Esophagus muscularis mucosa (tissue), 4 donors: ENCODE measurements at regions not wholly inside any gene's neighbourhood (a gene's known extent, or its start where the extent isn't known, plus 50 kb on each side); places are given as distances from the start of the nearest gene placed in this dataset.
A peak's percentile ranks its signal among the peaks of the same experiment; 100 is the strongest.

Source experiments
- DNase-seq: peaks from one replicate; pipeline ENCODE4 v3.0.0-alpha.2; 2017; ENCODE audit errors: extremely low spot score
- H3K27ac ChIP-seq, 4 donors: fragments of 200-600 bp; sonication (generic); replicated peaks in 1 of 4; 1 replicate in 3 of 4; 2 replicates in 1 of 4; pipeline ENCODE4 v1.5.1; 2016 to 2019; ENCODE audit warnings: mild to moderate bottlenecking in 1 of 4
- H3K27me3 ChIP-seq, 4 donors: fragments of 200-600 bp; sonication (generic); one replicate each; pipeline versions ENCODE4 v1.5.1 to v1.6.0; 2016 to 2019
- H3K36me3 ChIP-seq, 4 donors: fragments of 200-600 bp; sonication (generic); one replicate each; pipeline ENCODE4 v1.5.1; 2016 to 2019
- H3K4me1 ChIP-seq, 4 donors: fragments of 200-600 bp; sonication (generic); one replicate each; pipeline ENCODE4 v1.5.1; 2016 to 2019
- H3K4me3 ChIP-seq, 4 donors: fragments of 200-600 bp; sonication (generic); 1 replicate in 2 of 4; 2 replicates in 2 of 4; pipeline ENCODE4 v1.5.1; 2016 to 2019; ENCODE audit warnings: mild to moderate bottlenecking in 4 of 4, moderate library complexity in 1 of 4
- H3K9me3 ChIP-seq, 4 donors: fragments of 200-600 bp; sonication (generic); 1 replicate in 3 of 4; 2 replicates in 1 of 4; pipeline ENCODE4 v1.5.1; 2016 to 2019
- EP300 ChIP-seq: sonication (generic); formaldehyde crosslinking; IDR thresholded peaks from one replicate; pipeline ENCODE4 v1.6.1; 2017; ENCODE audit warnings: antibody characterized with exemption
- POLR2A ChIP-seq: fragments of 450-650 bp; IDR thresholded peaks from one replicate; pipeline ENCODE4 v1.6.1; 2017; ENCODE audit warnings: antibody characterized with exemption, moderate library complexity, mild to moderate bottlenecking, low read depth
- POLR2AphosphoS5 ChIP-seq, 2 donors: sonication (generic); formaldehyde crosslinking; IDR thresholded peaks; one replicate each; pipeline ENCODE4 v1.6.1; 2017; ENCODE audit warnings: antibody characterized with exemption in 2 of 2
- WGBS: methylation state at CpG from one replicate; pipeline ENCODE4 v1.1.5; 2018; 5-methylcytosine and 5-hydroxymethylcytosine counted together
- intact Hi-C: fragments of 100-400 bp; cut with DNase I; formaldehyde crosslinking; loops from one replicate; pipeline ENCODE4 v1.15.1; 2023
- TF ChIP-seq, protein P1 (sequence below), 3 experiments: fragments of 200-600 bp in 2 of 3; fragments of 450-650 bp in 1 of 3; sonication (generic) in 2 of 3; IDR thresholded peaks; one replicate each; pipeline ENCODE4 v1.5.1; 2017 to 2019; ENCODE audit warnings: antibody characterized with exemption in 3 of 3, mild to moderate bottlenecking in 2 of 3, moderate library complexity in 1 of 3

DNA sequence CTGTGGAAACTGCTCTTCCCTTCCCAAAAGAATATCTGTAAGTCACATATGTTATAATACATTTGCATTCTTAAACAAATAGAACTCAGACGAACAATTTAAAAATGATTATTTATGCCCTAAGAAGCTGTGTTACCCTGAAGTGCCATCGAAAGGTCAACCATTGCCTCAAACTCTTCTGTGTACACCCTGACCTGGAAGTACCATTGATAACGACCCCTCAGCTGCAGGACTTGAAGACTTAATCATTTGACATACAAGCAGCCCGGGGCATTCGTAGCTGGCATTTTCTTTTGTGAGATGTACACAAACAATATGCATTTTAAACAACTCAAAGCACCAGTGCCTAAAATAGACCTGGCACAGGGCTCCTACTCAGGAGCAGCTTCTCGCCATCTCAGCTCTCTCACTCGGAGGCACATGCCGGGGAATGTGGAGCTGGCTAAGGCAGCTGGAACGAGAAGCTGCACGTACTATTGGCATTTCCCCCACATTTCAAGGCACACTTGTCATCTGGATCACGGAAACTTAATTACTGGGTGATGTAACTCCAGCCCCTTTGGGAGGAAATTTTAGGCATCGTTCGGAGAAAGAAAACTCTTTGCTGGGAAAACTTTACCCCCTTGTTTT, 170.0 kb upstream of the GALNT5 start:
- DNase-seq = no peak
- TF ChIP-seq, protein P1, sequence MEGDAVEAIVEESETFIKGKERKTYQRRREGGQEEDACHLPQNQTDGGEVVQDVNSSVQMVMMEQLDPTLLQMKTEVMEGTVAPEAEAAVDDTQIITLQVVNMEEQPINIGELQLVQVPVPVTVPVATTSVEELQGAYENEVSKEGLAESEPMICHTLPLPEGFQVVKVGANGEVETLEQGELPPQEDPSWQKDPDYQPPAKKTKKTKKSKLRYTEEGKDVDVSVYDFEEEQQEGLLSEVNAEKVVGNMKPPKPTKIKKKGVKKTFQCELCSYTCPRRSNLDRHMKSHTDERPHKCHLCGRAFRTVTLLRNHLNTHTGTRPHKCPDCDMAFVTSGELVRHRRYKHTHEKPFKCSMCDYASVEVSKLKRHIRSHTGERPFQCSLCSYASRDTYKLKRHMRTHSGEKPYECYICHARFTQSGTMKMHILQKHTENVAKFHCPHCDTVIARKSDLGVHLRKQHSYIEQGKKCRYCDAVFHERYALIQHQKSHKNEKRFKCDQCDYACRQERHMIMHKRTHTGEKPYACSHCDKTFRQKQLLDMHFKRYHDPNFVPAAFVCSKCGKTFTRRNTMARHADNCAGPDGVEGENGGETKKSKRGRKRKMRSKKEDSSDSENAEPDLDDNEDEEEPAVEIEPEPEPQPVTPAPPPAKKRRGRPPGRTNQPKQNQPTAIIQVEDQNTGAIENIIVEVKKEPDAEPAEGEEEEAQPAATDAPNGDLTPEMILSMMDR (IDR thresholded peaks at IDR 0.05) = no peak
- peak; percentile 44 to 52 for TF ChIP-seq POLR2AphosphoS5 (IDR thresholded peaks at IDR 0.05)
- Histone ChIP-seq H3K27ac (peak overlapping the region in 3 of 4 donors; percentile 7 to 45 (median 40)), H3K4me3 (no peak overlapping the region), H3K4me1 (peaks cover 0 to 14% (median 9%) of the 10 kb centered on the region in 4 donors), H3K9me3 (no peaks in the 10 kb centered on the region), H3K27me3 (no peaks in the 10 kb centered on the region), H3K36me3 (no peaks in the 10 kb centered on the region)
- intact Hi-C loops = no loop called here
- WGBS = 54% methylated on average over 13 of the region's 13 CpGs

DNA sequence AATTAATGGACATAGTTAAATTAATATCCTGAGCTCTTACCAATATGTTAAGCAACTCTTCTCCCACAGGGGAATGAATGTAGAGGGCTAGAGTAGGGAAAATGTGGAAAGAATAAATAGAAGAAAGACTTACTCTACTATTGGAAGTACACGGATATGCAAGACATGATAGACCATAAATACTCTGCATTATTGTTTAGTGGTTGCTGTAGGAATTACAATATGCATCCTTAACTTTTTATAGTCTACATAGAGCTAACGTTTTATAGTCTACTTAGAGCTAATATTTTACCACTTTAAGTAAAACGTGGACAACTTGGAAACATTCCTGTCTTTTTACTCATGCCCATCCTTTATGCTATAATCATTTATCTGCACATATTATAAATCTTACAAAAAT, 163.8 kb upstream of the GALNT5 start:
- Histone ChIP-seq H3K27me3 (no peaks in the 10 kb centered on the region), H3K4me3 (no peak overlapping the region), H3K36me3 (no peaks in the 10 kb centered on the region), H3K9me3 (no peaks in the 10 kb centered on the region), H3K4me1 (no peaks in the 10 kb centered on the region), H3K27ac (no peak overlapping the region)
- intact Hi-C loops = no loop called here
- WGBS = 48% methylated on average over 3 of the region's 3 CpGs
- no peak for DNase-seq
- TF ChIP-seq, protein P1 (IDR thresholded peaks at IDR 0.05) = no peak
- no peak for TF ChIP-seq POLR2A
- no peak for TF ChIP-seq POLR2AphosphoS5 (IDR thresholded peaks at IDR 0.05)
- TF ChIP-seq EP300 = no peak

DNA sequence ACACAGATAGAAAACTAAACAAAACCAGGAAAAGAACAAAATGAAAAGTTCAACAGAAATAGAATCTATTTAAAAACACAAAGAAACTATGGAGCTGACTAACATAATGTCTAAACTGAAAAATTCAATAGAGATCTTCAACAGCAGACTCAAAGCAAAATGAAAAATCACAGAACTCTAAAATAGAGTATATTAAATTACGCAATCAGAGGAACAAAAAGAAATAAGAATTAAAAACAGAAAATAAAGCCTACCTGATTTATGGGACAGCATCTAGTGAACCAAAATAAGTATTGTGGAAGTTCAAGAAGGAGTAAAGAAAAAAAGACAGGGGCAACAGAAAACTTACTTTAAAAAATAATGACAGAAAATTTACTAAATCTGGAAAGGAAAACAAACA, 152.1 kb upstream of the GALNT5 start:
- Histone ChIP-seq H3K4me1 (no peaks in the 10 kb centered on the region), H3K27me3 (no peaks in the 10 kb centered on the region), H3K27ac (no peak overlapping the region), H3K36me3 (no peaks in the 10 kb centered on the region), H3K9me3 (peaks cover 0 to 25% (median 12%) of the 10 kb centered on the region in 4 donors), H3K4me3 (no peak overlapping the region)
- intact Hi-C loops = no loop called here
- no peak for DNase-seq
- TF ChIP-seq, protein P1 (IDR thresholded peaks at IDR 0.05) = no peak
- TF ChIP-seq EP300 (no peak), POLR2A (no peak), POLR2AphosphoS5 (IDR thresholded peaks at IDR 0.05) (no peak)
- 96% methylated on average over 1 of the region's 1 CpG for WGBS

DNA sequence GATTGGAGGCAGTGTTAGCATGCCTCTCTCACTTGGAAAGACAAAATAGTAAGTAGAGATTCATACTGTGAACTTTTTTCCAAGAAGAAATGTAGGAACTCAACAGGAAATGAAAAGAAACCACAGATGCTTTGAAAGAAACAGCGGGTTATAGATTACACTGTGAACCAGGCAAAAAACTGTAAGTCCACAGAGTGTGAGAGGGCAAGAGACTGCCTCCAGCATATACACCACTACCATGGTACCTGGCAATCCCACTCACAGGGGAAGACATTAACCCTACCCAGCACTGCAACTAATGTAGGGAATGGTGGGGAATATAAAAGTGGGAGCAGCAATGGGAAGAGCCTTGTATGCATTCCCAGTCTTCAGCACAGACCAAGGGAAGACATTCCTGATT, 150.6 kb upstream of the GALNT5 start:
- no peaks in the 10 kb centered on the region for H3K36me3 ChIP-seq
- no peaks in the 10 kb centered on the region for H3K27me3 ChIP-seq
- no peak for DNase-seq
- TF ChIP-seq, protein P1 (IDR thresholded peaks at IDR 0.05) = no peak
- TF ChIP-seq EP300 = no peak
- TF ChIP-seq POLR2AphosphoS5 (IDR thresholded peaks at IDR 0.05) = no peak
- no peak for TF ChIP-seq POLR2A
- H3K9me3 ChIP-seq = peaks cover 0 to 31% (median 14%) of the 10 kb centered on the region in 4 donors
- WGBS = 96% methylated on average over 1 of the region's 1 CpG
- H3K4me3 ChIP-seq = no peak overlapping the region
- no peaks in the 10 kb centered on the region for H3K4me1 ChIP-seq
- intact Hi-C loops = no loop called here
- H3K27ac ChIP-seq = no peak overlapping the region

- 86% methylated on average over 1 of the region's 1 CpG for WGBS
- TF ChIP-seq, protein P1 (IDR thresholded peaks at IDR 0.05) = no peak
- TF ChIP-seq POLR2A (no peak), EP300 (no peak)
- H3K9me3 ChIP-seq = peaks cover 0 to 36% (median 14%) of the 10 kb centered on the region in 4 donors
- DNase-seq = no peak
- no peaks in the 10 kb centered on the region for H3K4me1 ChIP-seq
- H3K36me3 ChIP-seq = no peaks in the 10 kb centered on the region
- no peak overlapping the region for H3K27ac ChIP-seq
- intact Hi-C loops = no loop called here
- H3K27me3 ChIP-seq = no peaks in the 10 kb centered on the region
- H3K4me3 ChIP-seq = no peak overlapping the region
These were observed 150.0 kb upstream of the GALNT5 start for GRCh38 chr2:157107460-157107859.
